ENCODE measurements at regions not wholly inside any gene's neighbourhood (a gene's known extent, or its start where the extent isn't known, plus 50 kb on each side); places are given as distances from the start of the nearest gene placed in this dataset.
A peak's percentile ranks its signal among the peaks of the same experiment; 100 is the strongest.

DNA sequence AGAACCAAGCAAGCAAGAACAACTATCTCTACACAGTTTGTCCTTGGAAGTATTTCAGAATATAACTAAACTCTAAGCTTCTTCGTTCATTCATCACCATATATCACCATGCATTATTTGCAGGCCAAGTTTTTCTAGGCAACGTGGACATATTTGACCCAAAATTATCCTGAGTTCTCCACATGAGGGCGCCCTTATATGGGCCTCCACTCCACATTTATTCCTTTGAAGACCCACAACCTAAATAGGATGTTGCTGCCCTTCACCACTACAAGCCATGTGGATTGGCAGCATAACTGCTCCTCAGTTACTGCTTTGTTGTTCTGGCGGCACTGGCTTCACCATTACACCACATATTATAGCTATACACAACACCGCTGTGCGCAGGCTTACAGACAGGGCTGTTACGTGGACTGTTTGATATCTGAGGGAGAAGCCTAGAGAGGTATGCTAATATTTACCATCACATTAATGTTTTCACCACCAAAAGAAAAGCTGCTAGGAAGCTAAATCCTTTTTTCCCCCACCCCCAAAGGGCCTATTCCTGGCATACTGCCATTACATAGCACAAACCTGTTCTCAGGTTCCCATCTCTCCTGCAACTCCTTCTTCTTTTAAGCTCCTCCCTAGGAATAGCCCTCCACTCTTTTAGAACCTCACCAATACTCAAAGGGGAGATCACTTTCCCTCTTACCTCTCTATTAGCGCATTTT lies 411.7 kb downstream of the C6orf118 start:
- TF ChIP-seq RAD21 (IDR thresholded peaks at IDR 0.05; ENCODE audit: low read depth): peak; percentile 38; the same call in 1 of the 2 replicates
- TF ChIP-seq FOXM1 (IDR thresholded peaks at IDR 0.05; ENCODE audit: borderline replicate concordance, low read depth): no peak

DNA sequence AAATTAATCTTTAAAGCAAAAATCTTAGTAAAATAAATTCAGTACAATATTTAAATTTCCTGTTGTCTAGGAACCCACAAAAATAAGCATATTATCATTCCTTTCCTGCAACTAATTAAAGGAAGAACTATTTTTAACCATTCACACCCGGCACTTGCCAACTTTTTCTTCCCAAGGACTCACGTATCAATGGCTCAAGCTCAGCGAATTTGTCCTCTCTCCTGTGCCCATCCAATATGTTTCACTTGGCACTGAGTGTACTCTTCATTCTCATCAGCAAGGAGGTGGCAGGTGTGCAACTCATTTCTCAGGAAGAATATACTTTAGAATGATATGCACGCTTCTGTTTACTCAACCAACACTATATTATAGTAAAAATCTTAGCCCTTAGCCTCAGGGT lies 419.4 kb downstream of the C6orf118 start:
- no peak for TF ChIP-seq EP300 (IDR thresholded peaks at IDR 0.05; ENCODE audit: borderline replicate concordance)
- TF ChIP-seq EGR1 (IDR thresholded peaks at IDR 0.05): no peak
- TF ChIP-seq, protein P1, sequence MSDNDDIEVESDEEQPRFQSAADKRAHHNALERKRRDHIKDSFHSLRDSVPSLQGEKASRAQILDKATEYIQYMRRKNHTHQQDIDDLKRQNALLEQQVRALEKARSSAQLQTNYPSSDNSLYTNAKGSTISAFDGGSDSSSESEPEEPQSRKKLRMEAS (IDR thresholded peaks at IDR 0.05): no peak
- no peak for TF ChIP-seq RAD21 (IDR thresholded peaks at IDR 0.05; ENCODE audit: low read depth)
- TF ChIP-seq FOXM1 (IDR thresholded peaks at IDR 0.05; ENCODE audit: borderline replicate concordance, low read depth): no peak
- no peak for TF ChIP-seq TAF1 (IDR thresholded peaks at IDR 0.05; ENCODE audit: low read depth)
- TF ChIP-seq YY1 (IDR thresholded peaks at IDR 0.05; ENCODE audit: low read depth): no peak
- no peak for TF ChIP-seq TCF12 (IDR thresholded peaks at IDR 0.05; ENCODE audit: low read depth)
- TF ChIP-seq, protein P2, sequence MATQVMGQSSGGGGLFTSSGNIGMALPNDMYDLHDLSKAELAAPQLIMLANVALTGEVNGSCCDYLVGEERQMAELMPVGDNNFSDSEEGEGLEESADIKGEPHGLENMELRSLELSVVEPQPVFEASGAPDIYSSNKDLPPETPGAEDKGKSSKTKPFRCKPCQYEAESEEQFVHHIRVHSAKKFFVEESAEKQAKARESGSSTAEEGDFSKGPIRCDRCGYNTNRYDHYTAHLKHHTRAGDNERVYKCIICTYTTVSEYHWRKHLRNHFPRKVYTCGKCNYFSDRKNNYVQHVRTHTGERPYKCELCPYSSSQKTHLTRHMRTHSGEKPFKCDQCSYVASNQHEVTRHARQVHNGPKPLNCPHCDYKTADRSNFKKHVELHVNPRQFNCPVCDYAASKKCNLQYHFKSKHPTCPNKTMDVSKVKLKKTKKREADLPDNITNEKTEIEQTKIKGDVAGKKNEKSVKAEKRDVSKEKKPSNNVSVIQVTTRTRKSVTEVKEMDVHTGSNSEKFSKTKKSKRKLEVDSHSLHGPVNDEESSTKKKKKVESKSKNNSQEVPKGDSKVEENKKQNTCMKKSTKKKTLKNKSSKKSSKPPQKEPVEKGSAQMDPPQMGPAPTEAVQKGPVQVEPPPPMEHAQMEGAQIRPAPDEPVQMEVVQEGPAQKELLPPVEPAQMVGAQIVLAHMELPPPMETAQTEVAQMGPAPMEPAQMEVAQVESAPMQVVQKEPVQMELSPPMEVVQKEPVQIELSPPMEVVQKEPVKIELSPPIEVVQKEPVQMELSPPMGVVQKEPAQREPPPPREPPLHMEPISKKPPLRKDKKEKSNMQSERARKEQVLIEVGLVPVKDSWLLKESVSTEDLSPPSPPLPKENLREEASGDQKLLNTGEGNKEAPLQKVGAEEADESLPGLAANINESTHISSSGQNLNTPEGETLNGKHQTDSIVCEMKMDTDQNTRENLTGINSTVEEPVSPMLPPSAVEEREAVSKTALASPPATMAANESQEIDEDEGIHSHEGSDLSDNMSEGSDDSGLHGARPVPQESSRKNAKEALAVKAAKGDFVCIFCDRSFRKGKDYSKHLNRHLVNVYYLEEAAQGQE (IDR thresholded peaks at IDR 0.05; ENCODE audit: low read depth): no peak
- TF ChIP-seq CEBPB (IDR thresholded peaks at IDR 0.05): no peak

DNA sequence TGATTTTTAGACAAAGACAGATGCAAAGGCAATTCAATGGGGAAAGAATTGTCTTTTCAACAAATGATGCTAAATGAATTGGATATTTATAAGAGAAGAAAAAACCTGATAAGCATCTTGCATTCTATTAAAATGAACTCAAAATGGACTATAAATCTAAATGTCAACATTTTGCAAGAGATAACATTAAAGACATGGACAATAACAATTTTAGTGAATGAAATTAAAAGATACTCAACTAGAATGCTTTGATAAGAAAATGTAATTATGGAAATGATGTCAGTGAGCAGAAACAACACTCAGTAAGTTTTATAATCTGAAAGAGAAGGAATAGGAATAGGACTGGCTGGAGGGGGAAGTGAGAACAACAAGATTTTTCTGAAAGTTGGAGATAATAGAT lies 421.7 kb downstream of the C6orf118 start:
- TF ChIP-seq, protein P1 (IDR thresholded peaks at IDR 0.05): no peak
- TF ChIP-seq, protein P3, sequence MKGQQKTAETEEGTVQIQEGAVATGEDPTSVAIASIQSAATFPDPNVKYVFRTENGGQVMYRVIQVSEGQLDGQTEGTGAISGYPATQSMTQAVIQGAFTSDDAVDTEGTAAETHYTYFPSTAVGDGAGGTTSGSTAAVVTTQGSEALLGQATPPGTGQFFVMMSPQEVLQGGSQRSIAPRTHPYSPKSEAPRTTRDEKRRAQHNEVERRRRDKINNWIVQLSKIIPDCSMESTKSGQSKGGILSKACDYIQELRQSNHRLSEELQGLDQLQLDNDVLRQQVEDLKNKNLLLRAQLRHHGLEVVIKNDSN (IDR thresholded peaks at IDR 0.05): no peak
- no peak for TF ChIP-seq EP300 (IDR thresholded peaks at IDR 0.05; ENCODE audit: borderline replicate concordance)
- no peak for TF ChIP-seq ZBTB7A (IDR thresholded peaks at IDR 0.05; ENCODE audit: low read depth)
- no peak for TF ChIP-seq CEBPB (IDR thresholded peaks at IDR 0.05)
- no peak for TF ChIP-seq CREB1 (IDR thresholded peaks at IDR 0.05; ENCODE audit: low read depth)
- TF ChIP-seq TEAD4 (IDR thresholded peaks at IDR 0.05): no peak
- no peak for TF ChIP-seq TCF12 (IDR thresholded peaks at IDR 0.05; ENCODE audit: low read depth)
- TF ChIP-seq, protein P2 (IDR thresholded peaks at IDR 0.05; ENCODE audit: low read depth): no peak
- no peak for TF ChIP-seq YY1 (IDR thresholded peaks at IDR 0.05; ENCODE audit: low read depth)
- no peak for TF ChIP-seq EGR1 (IDR thresholded peaks at IDR 0.05)
- no peak for TF ChIP-seq FOXM1 (IDR thresholded peaks at IDR 0.05; ENCODE audit: borderline replicate concordance, low read depth)
- no peak for TF ChIP-seq RAD21 (IDR thresholded peaks at IDR 0.05; ENCODE audit: low read depth)

DNA sequence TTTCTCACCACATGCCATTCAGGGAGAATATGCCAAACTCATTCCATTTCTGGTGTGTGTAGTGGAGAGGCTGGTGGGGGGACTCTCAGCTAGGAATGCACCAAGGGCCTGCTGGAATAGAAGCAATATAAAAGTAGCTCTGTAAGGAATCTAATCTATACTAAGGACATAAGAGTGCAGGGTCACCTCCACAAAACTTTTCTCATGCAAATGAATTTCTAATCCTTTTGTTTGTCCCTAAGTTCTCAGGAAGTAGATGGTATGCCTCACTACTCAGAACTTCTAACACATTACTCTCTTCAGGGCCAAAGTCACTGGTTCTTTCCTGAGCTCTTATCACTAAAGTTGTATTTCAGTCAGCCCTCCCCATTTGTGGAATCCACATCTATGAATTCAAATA lies 427.2 kb downstream of the C6orf118 start:
- TF ChIP-seq, protein P2 (IDR thresholded peaks at IDR 0.05; ENCODE audit: low read depth): no peak
- TF ChIP-seq TEAD4 (IDR thresholded peaks at IDR 0.05) (no peak), EP300 (IDR thresholded peaks at IDR 0.05; ENCODE audit: borderline replicate concordance) (no peak), EGR1 (IDR thresholded peaks at IDR 0.05) (no peak)
- TF ChIP-seq, protein P1 (IDR thresholded peaks at IDR 0.05): no peak

DNA sequence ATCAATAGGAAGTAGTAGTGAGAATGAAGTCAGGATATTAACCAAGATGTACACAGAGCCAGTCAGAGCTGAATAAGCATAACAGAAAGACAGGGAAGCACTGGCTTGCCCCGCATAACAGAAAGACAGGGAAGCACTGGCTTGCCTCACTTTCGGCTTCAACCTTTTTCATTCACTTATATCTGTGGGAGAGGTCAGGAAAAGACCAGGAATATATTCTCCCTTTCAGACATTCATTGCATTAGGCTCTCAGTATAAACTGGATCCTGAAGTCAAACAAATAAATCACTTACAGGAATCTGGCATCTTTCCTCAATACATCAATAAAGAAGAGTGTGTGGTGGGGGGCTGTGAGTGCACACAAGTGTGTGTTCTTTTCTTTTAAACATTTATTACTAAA lies 437.6 kb downstream of the C6orf118 start:
- no peak for TF ChIP-seq FOXM1 (IDR thresholded peaks at IDR 0.05; ENCODE audit: borderline replicate concordance, low read depth)
- no peak for TF ChIP-seq TAF1 (IDR thresholded peaks at IDR 0.05; ENCODE audit: low read depth)
- TF ChIP-seq TEAD4 (IDR thresholded peaks at IDR 0.05): no peak
- TF ChIP-seq, protein P3 (IDR thresholded peaks at IDR 0.05): no peak
- TF ChIP-seq TCF12 (IDR thresholded peaks at IDR 0.05; ENCODE audit: low read depth): no peak
- TF ChIP-seq NFIC (IDR thresholded peaks at IDR 0.05): no peak
- TF ChIP-seq, protein P2 (IDR thresholded peaks at IDR 0.05; ENCODE audit: low read depth): no peak
- TF ChIP-seq YY1 (IDR thresholded peaks at IDR 0.05; ENCODE audit: low read depth): no peak
- no peak for TF ChIP-seq RAD21 (IDR thresholded peaks at IDR 0.05; ENCODE audit: low read depth)
- TF ChIP-seq ZBTB7A (IDR thresholded peaks at IDR 0.05; ENCODE audit: low read depth): no peak
- TF ChIP-seq, protein P1 (IDR thresholded peaks at IDR 0.05): no peak
- no peak for TF ChIP-seq CREB1 (IDR thresholded peaks at IDR 0.05; ENCODE audit: low read depth)
